ENCODE measurements at regions not wholly inside any gene's neighbourhood (a gene's known extent, or its start where the extent isn't known, plus 50 kb on each side); places are given as distances from the start of the nearest gene placed in this dataset.

- no peak for DNase-seq (ENCODE audit: low read depth)
Measured at GRCh38 chr18:22544626-22545025, 126.9 kb upstream of the CTAGE1 start.

GRCh38 chr18:22545066-22545760 lies 127.5 kb upstream of the CTAGE1 start:
- DNase-seq (ENCODE audit: low read depth), result peak; percentile 69

GRCh38 chr18:22546905-22547570 lies 129.3 kb upstream of the CTAGE1 start:
- no peak for DNase-seq (ENCODE audit: low read depth)

- DNase-seq (ENCODE audit: low read depth), result peak; percentile 58
Measured at GRCh38 chr18:22547807-22548561, 130.3 kb upstream of the CTAGE1 start.

- no peak for DNase-seq (ENCODE audit: low read depth)
Measured at GRCh38 chr18:22549260-22549937, 131.7 kb upstream of the CTAGE1 start.

GRCh38 chr18:22550366-22550765 lies 132.7 kb upstream of the CTAGE1 start:
- DNase-seq (ENCODE audit: low read depth), result no peak

- no peak for DNase-seq (ENCODE audit: low read depth)
Measured at GRCh38 chr18:22550861-22551260, 133.1 kb upstream of the CTAGE1 start.

GRCh38 chr18:22551536-22552151 lies 133.9 kb upstream of the CTAGE1 start:
- no peak for DNase-seq (ENCODE audit: low read depth)

- DNase-seq (ENCODE audit: low read depth), result no peak
Measured at GRCh38 chr18:22552254-22552653, 134.5 kb upstream of the CTAGE1 start.

- no peak for DNase-seq (ENCODE audit: low read depth)
Measured at GRCh38 chr18:22552899-22553460, 135.3 kb upstream of the CTAGE1 start.

- no peak for DNase-seq (ENCODE audit: low read depth)
Measured at GRCh38 chr18:22556222-22557167, 138.8 kb upstream of the CTAGE1 start.

GRCh38 chr18:22557168-22557941 lies 139.6 kb upstream of the CTAGE1 start:
- no peak for DNase-seq (ENCODE audit: low read depth)

- DNase-seq (ENCODE audit: low read depth), result no peak
Measured at GRCh38 chr18:22558945-22559385, 141.2 kb upstream of the CTAGE1 start.

- DNase-seq (ENCODE audit: low read depth), result no peak
Measured at GRCh38 chr18:22559414-22560274, 141.9 kb upstream of the CTAGE1 start.

- DNase-seq (ENCODE audit: low read depth), result no peak
Measured at GRCh38 chr18:22560275-22560610, 142.5 kb upstream of the CTAGE1 start.

GRCh38 chr18:22560797-22561196 lies 143.1 kb upstream of the CTAGE1 start:
- no peak for DNase-seq (ENCODE audit: low read depth)

- peak; percentile 79 for DNase-seq (ENCODE audit: low read depth)
Measured at GRCh38 chr18:22563164-22563583, 145.5 kb upstream of the CTAGE1 start.

- no peak for DNase-seq (ENCODE audit: low read depth)
Measured at GRCh38 chr18:22564036-22564435, 146.3 kb upstream of the CTAGE1 start.

Measured in fibroblast of gingiva (primary cell).